DND-41 (cell line): ENCODE measurements at regions not wholly inside any gene's neighbourhood (a gene's known extent, or its start where the extent isn't known, plus 50 kb on each side); places are given as distances from the start of the nearest gene placed in this dataset.

Experiments used
- CTCF ChIP-seq: IDR thresholded peaks from 2 replicates; pipeline ENCODE4 v1.5.1; 2012; ENCODE audit warnings: borderline replicate concordance, low read length, moderate library complexity, mild to moderate bottlenecking; ENCODE audit not compliant: poor library complexity, severe bottlenecking; ENCODE audit errors: extremely low read depth
- EZH2 ChIP-seq: IDR thresholded peaks from 3 replicates; pipeline ENCODE4 v1.6.1; 2012; ENCODE audit warnings: borderline replicate concordance, low read depth, mild to moderate bottlenecking, moderate library complexity, low read length, inconsistent platforms; ENCODE audit not compliant: severe bottlenecking

DNA sequence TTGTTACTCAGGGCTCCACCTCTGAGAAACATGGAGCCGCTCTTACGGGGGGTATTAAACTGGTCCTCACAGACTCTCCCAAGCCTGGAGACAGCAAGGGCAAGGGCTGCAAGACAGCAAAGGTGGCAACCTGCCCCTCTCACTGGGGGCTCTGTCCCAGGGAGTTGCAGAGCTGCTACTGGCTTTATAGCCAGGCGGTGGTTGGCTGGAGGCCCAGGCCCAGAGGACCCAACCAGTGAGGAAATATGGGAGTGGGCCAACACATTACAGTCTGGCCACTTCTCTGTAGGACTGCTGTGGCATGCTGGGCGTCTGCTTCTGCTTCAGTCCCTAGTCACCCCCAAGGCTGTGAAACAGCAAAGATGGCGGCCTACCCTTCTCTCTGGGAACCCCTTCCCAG, 597.2 kb downstream of the LRRC70 start:
- TF ChIP-seq CTCF (no peak), EZH2 (no peak)
